CD14-positive monocyte (primary cell): ENCODE measurements at regions not wholly inside any gene's neighbourhood (a gene's known extent, or its start where the extent isn't known, plus 50 kb on each side); places are given as distances from the start of the nearest gene placed in this dataset.

Source experiments
- DNase-seq, 3 donors: peaks; one replicate each; pipeline ENCODE4 v3.0.0-alpha.2; 2011 to 2022
- H2AFZ ChIP-seq: 2 replicates; pipeline ENCODE4 v1.6.0; 2012; ENCODE audit warnings: mild to moderate bottlenecking, low read depth, low read length, inconsistent platforms; ENCODE audit not compliant: insufficient read depth, poor library complexity, severe bottlenecking
- H3K27ac ChIP-seq, 2 donors: 1 replicate in 1 of 2; 2 replicates in 1 of 2; pipeline ENCODE4 v1.5.1; 2012 to 2013; ENCODE audit warnings: low read length in 2 of 2, control low read depth in 1 of 2, inconsistent platforms in 1 of 2, low read depth in 1 of 2, mild to moderate bottlenecking in 1 of 2
- H3K27me3 ChIP-seq, 2 donors: one replicate each; pipeline versions ENCODE4 v1.6.0 to v1.6.1; 2011 to 2013; ENCODE audit warnings: low read length in 2 of 2; ENCODE audit not compliant: control insufficient read depth in 2 of 2, insufficient read depth in 2 of 2
- H3K36me3 ChIP-seq, 2 donors: replicated peaks in 1 of 2; 1 replicate in 1 of 2; 2 replicates in 1 of 2; pipeline versions ENCODE4 v1.5.1 to v1.6.1; 2012 to 2013; ENCODE audit warnings: low read length in 2 of 2, control low read depth in 1 of 2, inconsistent platforms in 1 of 2, mild to moderate bottlenecking in 1 of 2; ENCODE audit not compliant: insufficient read depth in 2 of 2, control insufficient read depth in 1 of 2
- H3K4me1 ChIP-seq, 2 donors: 1 replicate in 1 of 2; 2 replicates in 1 of 2; pipeline versions ENCODE4 v1.5.1 to v1.6.1; 2012 to 2013; ENCODE audit warnings: low read length in 2 of 2, control low read depth in 1 of 2, inconsistent platforms in 1 of 2, mild to moderate bottlenecking in 1 of 2, moderate library complexity in 1 of 2; ENCODE audit not compliant: insufficient read depth in 2 of 2, control insufficient read depth in 1 of 2
- H3K4me2 ChIP-seq: replicated peaks from 2 replicates; pipeline ENCODE3; 2012; ENCODE audit warnings: low read length, moderate library complexity, mild to moderate bottlenecking; ENCODE audit not compliant: poor library complexity, severe bottlenecking; ENCODE audit errors: extremely low read depth
- H3K4me3 ChIP-seq, 3 experiments: fragments of 200-600 bp in 1 of 3; sonication (generic) in 1 of 3; replicated peaks in 1 of 3; 1 replicate in 2 of 3; 2 replicates in 1 of 3; pipeline ENCODE4 v1.5.1; 2011 to 2013; ENCODE audit warnings: low read length in 3 of 3, mild to moderate bottlenecking in 3 of 3, control low read depth in 2 of 3, low read depth in 2 of 3, inconsistent platforms in 1 of 3, moderate library complexity in 1 of 3
- H3K79me2 ChIP-seq: 2 replicates; pipeline ENCODE4 v1.6.0; 2012; ENCODE audit warnings: mild to moderate bottlenecking, control low read depth, inconsistent platforms, low read length, moderate library complexity; ENCODE audit not compliant: insufficient read depth
- H3K9ac ChIP-seq: 2 replicates; pipeline ENCODE4 v1.6.0; 2017; ENCODE audit warnings: low read length, mild to moderate bottlenecking; ENCODE audit not compliant: insufficient read depth, poor library complexity, severe bottlenecking
- H3K9me3 ChIP-seq, 2 donors: replicated peaks in 1 of 2; 1 replicate in 1 of 2; 2 replicates in 1 of 2; pipeline versions ENCODE4 v1.5.1 to v1.6.1; 2012 to 2013; ENCODE audit warnings: low read length in 2 of 2, control low read depth in 1 of 2; ENCODE audit not compliant: control insufficient read depth in 1 of 2, insufficient read depth in 1 of 2
- H4K20me1 ChIP-seq: 2 replicates; pipeline ENCODE4 v1.6.0; 2012; ENCODE audit warnings: mild to moderate bottlenecking, low read length, control low read depth, moderate library complexity; ENCODE audit not compliant: insufficient read depth
- H3K27ac Mint-ChIP-seq, 7 donors: one replicate each; pipeline ENCODE4 v1.8.0; 2020; ENCODE audit warnings: mild to moderate bottlenecking in 7 of 7, mixed read lengths in 7 of 7, moderate library complexity in 6 of 7, inconsistent platforms in 2 of 7
- H3K27me3 Mint-ChIP-seq, 3 donors: one replicate each; pipeline ENCODE4 v1.8.0; 2021 to 2022; ENCODE audit warnings: low read depth in 3 of 3, mild to moderate bottlenecking in 3 of 3, mixed read lengths in 3 of 3, moderate library complexity in 3 of 3, inconsistent platforms in 1 of 3
- H3K36me3 Mint-ChIP-seq, 2 donors: one replicate each; pipeline ENCODE4 v1.8.0; 2020; ENCODE audit warnings: mixed read lengths in 2 of 2, inconsistent platforms in 1 of 2, mild to moderate bottlenecking in 1 of 2
- H3K4me1 Mint-ChIP-seq: one replicate; pipeline ENCODE4 v1.8.0; 2020; ENCODE audit warnings: mild to moderate bottlenecking, mixed read lengths
- H3K4me3 Mint-ChIP-seq, 2 donors: one replicate each; pipeline ENCODE4 v1.8.0; 2020; ENCODE audit warnings: mild to moderate bottlenecking in 2 of 2, mixed read lengths in 2 of 2, moderate library complexity in 1 of 2
- H3K9me3 Mint-ChIP-seq, 7 donors: one replicate each; pipeline ENCODE4 v1.8.0; 2020 to 2022; ENCODE audit warnings: mixed read lengths in 7 of 7, mild to moderate bottlenecking in 6 of 7, moderate library complexity in 6 of 7, inconsistent platforms in 2 of 7
- CTCF ChIP-seq: fragments of 200-600 bp; IDR thresholded peaks from one replicate; pipeline ENCODE4 v1.8.0; 2022; ENCODE audit warnings: antibody characterized with exemption, mild to moderate bottlenecking
- WGBS: methylation state at CpG from one replicate; pipeline ENCODE4 v1.1.5; 2013; ENCODE audit warnings: missing lambda C conversion rate; ENCODE audit not compliant: insufficient coverage; 5-methylcytosine and 5-hydroxymethylcytosine counted together
- intact Hi-C, 2 donors: fragments of 100-400 bp; cut with micrococcal nuclease; formaldehyde crosslinking; loops; one replicate each; pipeline versions ENCODE4 v1.15.0 to v1.15.1; 2023

GRCh38 chr11:40010011-40010410 is 1449.4 kb downstream of the LRRC4C start:
- H3K27me3 ChIP-seq = no peaks in the 10 kb centered on the region
- no CpG with 5 or more reads among the region's 3 CpGs for WGBS
- H3K4me3 ChIP-seq = no peak overlapping the region
- Mint-ChIP-seq H3K4me3 (no peak overlapping the region), H3K4me1 (no peaks in the 10 kb centered on the region), H3K9me3 (peaks cover 0 to 11% (median 2%) of the 10 kb centered on the region in 7 donors), H3K36me3 (no peaks in the 10 kb centered on the region), H3K27me3 (peaks cover 0 to 2% (median 0%) of the 10 kb centered on the region in 3 donors), H3K27ac (no peak overlapping the region)
- intact Hi-C loops = no loop called here
- H3K27ac ChIP-seq = no peak overlapping the region
- no peak overlapping the region for H3K4me2 ChIP-seq
- H3K36me3 ChIP-seq = no peaks in the 10 kb centered on the region
- no peaks in the 10 kb centered on the region for H3K9me3 ChIP-seq
- no peak overlapping the region for H3K9ac ChIP-seq
- no peak for TF ChIP-seq CTCF
- H3K4me1 ChIP-seq = no peaks in the 10 kb centered on the region
- no peaks in the 10 kb centered on the region for H4K20me1 ChIP-seq
- H3K79me2 ChIP-seq = no peaks in the 10 kb centered on the region
- no peak overlapping the region for H2AFZ ChIP-seq
- no peak for DNase-seq

- no peaks in the 10 kb centered on the region for H3K4me1 ChIP-seq
- Mint-ChIP-seq H3K4me3 (no peak overlapping the region), H3K4me1 (no peaks in the 10 kb centered on the region), H3K27ac (no peak overlapping the region), H3K27me3 (peaks cover 0 to 5% (median 0%) of the 10 kb centered on the region in 3 donors), H3K36me3 (no peaks in the 10 kb centered on the region), H3K9me3 (peaks cover 0 to 13% (median 6%) of the 10 kb centered on the region in 7 donors)
- H3K79me2 ChIP-seq = no peaks in the 10 kb centered on the region
- intact Hi-C loops = no loop called here
- H3K27ac ChIP-seq = no peak overlapping the region
- no peaks in the 10 kb centered on the region for H3K36me3 ChIP-seq
- no peaks in the 10 kb centered on the region for H4K20me1 ChIP-seq
- no peak overlapping the region for H3K9ac ChIP-seq
- DNase-seq = no peak
- no peak overlapping the region for H2AFZ ChIP-seq
- H3K27me3 ChIP-seq = no peaks in the 10 kb centered on the region
- peaks cover 0 to 4% of the 10 kb centered on the region in 2 donors for H3K9me3 ChIP-seq
- H3K4me3 ChIP-seq = no peak overlapping the region
- no peak for TF ChIP-seq CTCF
- WGBS = 93% methylated on average over 2 of the region's 2 CpGs
- H3K4me2 ChIP-seq = no peak overlapping the region
These were observed 1466.9 kb downstream of the LRRC4C start for GRCh38 chr11:39992551-39992950.
